A549 (cell line): ENCODE measurements at regions not wholly inside any gene's neighbourhood (a gene's known extent, or its start where the extent isn't known, plus 50 kb on each side); places are given as distances from the start of the nearest gene placed in this dataset.

ENCODE experiments used
- ATOH8 ChIP-seq: fragments of 250-450 bp; sonication (Bioruptor Pico); IDR thresholded peaks from 2 replicates; pipeline ENCODE4 v1.5.0; 2020; ENCODE audit warnings: low read depth, mild to moderate bottlenecking, moderate library complexity
- CEBPB ChIP-seq, 2 experiments: fragments of >200 bp in 1 of 2; sonication (Bioruptor Twin) in 1 of 2; formaldehyde crosslinking in 1 of 2; IDR thresholded peaks; 2 replicates each; pipeline ENCODE4 v1.6.1; 2012 to 2016
- CHD2 ChIP-seq: fragments of 150-350 bp; IDR thresholded peaks from 2 replicates; pipeline ENCODE4 v1.6.1; 2014; ENCODE audit warnings: low read length; ENCODE audit not compliant: partially characterized antibody
- CHD4 ChIP-seq: fragments of 200-600 bp; sonication (generic); IDR thresholded peaks from 2 replicates; pipeline ENCODE4 v1.6.1; 2016; ENCODE audit warnings: antibody characterized with exemption, mild to moderate bottlenecking, borderline replicate concordance
- ESRRA ChIP-seq: fragments of 150-350 bp; IDR thresholded peaks from 2 replicates; pipeline ENCODE4 v1.6.1; 2014; ENCODE audit warnings: mild to moderate bottlenecking, low read length, borderline replicate concordance
- NFE2L2 ChIP-seq: fragments of 150-350 bp; conservative IDR thresholded peaks from 2 replicates; pipeline ENCODE4 v1.6.1; 2014; ENCODE audit warnings: low read length
- POLR2A ChIP-seq: IDR thresholded peaks from 2 replicates; pipeline ENCODE4 v1.6.1; 2012; ENCODE audit warnings: mild to moderate bottlenecking, low read length
- RAD21 ChIP-seq, 2 experiments: fragments of >200 bp in 1 of 2; sonication (Bioruptor Twin) in 1 of 2; formaldehyde crosslinking in 1 of 2; IDR thresholded peaks in 1 of 2; conservative IDR thresholded peaks in 1 of 2; 2 replicates in 1 of 2; 3 replicates in 1 of 2; pipeline ENCODE4 v1.6.1; 2012 to 2018; ENCODE audit warnings: inconsistent platforms in 1 of 2
- REST ChIP-seq: fragments of 200-600 bp; sonication (generic); IDR thresholded peaks from 2 replicates; pipeline ENCODE4 v1.6.1; 2016; ENCODE audit warnings: antibody characterized with exemption, mild to moderate bottlenecking, moderate library complexity
- RFX5 ChIP-seq: fragments of 450-650 bp; IDR thresholded peaks from 2 replicates; pipeline ENCODE4 v1.7.1; 2014; ENCODE audit warnings: antibody characterized with exemption, mild to moderate bottlenecking, moderate library complexity
- SREBF2 ChIP-seq: fragments of 450-650 bp; IDR thresholded peaks from 2 replicates; pipeline ENCODE4 v1.6.1; 2014; ENCODE audit warnings: mild to moderate bottlenecking, moderate library complexity
- TF ChIP-seq, protein P1 (sequence below): fragments of >200 bp; sonication (Bioruptor Twin); formaldehyde crosslinking; IDR thresholded peaks from 3 replicates; pipeline ENCODE4 v1.5.1; 2016

DNA sequence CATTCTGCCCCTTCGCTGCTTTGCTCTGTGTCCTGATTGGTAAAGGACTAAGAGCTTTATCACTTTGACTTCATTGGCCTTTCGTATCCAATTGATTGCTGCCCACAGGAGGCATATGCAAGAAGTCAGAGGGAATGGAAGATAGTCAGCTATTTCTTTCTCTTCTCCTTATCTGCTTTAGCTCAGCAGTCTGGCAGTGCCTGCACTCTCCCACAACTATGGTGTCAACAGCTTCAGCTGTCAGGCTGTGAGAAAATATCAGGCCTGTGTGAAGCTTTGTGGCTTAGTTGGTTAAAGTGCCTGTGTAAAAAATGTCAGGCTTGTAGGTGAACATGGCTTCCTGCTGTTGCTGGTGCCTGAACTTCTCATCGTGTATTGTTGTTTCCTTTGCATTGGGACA is 243.0 kb downstream of the PCDH17 start:
- TF ChIP-seq CHD2 = no peak
- TF ChIP-seq, protein P1, sequence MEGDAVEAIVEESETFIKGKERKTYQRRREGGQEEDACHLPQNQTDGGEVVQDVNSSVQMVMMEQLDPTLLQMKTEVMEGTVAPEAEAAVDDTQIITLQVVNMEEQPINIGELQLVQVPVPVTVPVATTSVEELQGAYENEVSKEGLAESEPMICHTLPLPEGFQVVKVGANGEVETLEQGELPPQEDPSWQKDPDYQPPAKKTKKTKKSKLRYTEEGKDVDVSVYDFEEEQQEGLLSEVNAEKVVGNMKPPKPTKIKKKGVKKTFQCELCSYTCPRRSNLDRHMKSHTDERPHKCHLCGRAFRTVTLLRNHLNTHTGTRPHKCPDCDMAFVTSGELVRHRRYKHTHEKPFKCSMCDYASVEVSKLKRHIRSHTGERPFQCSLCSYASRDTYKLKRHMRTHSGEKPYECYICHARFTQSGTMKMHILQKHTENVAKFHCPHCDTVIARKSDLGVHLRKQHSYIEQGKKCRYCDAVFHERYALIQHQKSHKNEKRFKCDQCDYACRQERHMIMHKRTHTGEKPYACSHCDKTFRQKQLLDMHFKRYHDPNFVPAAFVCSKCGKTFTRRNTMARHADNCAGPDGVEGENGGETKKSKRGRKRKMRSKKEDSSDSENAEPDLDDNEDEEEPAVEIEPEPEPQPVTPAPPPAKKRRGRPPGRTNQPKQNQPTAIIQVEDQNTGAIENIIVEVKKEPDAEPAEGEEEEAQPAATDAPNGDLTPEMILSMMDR = no peak
- TF ChIP-seq NFE2L2 = no peak
- TF ChIP-seq RAD21 (conservative IDR thresholded peaks at IDR 0.05 in 1 of 2, IDR thresholded peaks at IDR 0.05 in 1 of 2) = no peak
- no peak for TF ChIP-seq POLR2A
- no peak for TF ChIP-seq CEBPB (IDR thresholded peaks at IDR 0.05)
- no peak for TF ChIP-seq ESRRA
- no peak for TF ChIP-seq CHD4
- no peak for TF ChIP-seq SREBF2
- TF ChIP-seq ATOH8 = no peak
- no peak for TF ChIP-seq RFX5
- TF ChIP-seq REST = no peak
